ENCODE measurements at regions not wholly inside any gene's neighbourhood (a gene's known extent, or its start where the extent isn't known, plus 50 kb on each side); places are given as distances from the start of the nearest gene placed in this dataset.

GRCh38 chr5:109945723-109946480 lies 256.2 kb downstream of the MAN2A1 start (continued):
- no peak for TF ChIP-seq BRCA1 (IDR thresholded peaks at IDR 0.05; ENCODE audit: low read depth, low read length)
- TF ChIP-seq REST (IDR thresholded peaks at IDR 0.05; ENCODE audit: low read depth, low read length): no peak

- H4K20me1 ChIP-seq (ENCODE audit: control insufficient read depth, insufficient read depth): no peaks in the 10 kb centered on the region
- intact Hi-C loops (cut with micrococcal nuclease; ENCODE audit: unreplicated experiment): no loop called here
- H3K4me1 ChIP-seq (ENCODE audit: control insufficient read depth, insufficient read depth, low read length): no peaks in the 10 kb centered on the region
- no peaks in the 10 kb centered on the region for H3K9me3 ChIP-seq (replicated peaks; ENCODE audit: control insufficient read depth, insufficient read depth, low read length)
- ChIA-PET POLR2A (no interaction called here), RAD21 (ENCODE audit: unreplicated experiment) (no interaction called here), CTCF (no interaction called here), SMC1A (ENCODE audit: uncharacterized antibody, unreplicated experiment) (no interaction called here)
- DNase-seq (ENCODE audit: low read depth, low spot score) (no peak), FAIRE-seq (no peak), ATAC-seq (no peak)
- in situ Hi-C loops (cut with MboI): no loop called here
- H3K36me3 ChIP-seq (ENCODE audit: control insufficient read depth in 2 of 2, insufficient read depth in 2 of 2, low read length in 1 of 2): no peaks in the 10 kb centered on the region
- H3K9ac ChIP-seq (ENCODE audit: control insufficient read depth, insufficient read depth, low read length): no peak overlapping the region
- no peaks in the 10 kb centered on the region for H3K79me2 ChIP-seq (ENCODE audit: control insufficient read depth, insufficient read depth, low read length)
- WGBS (ENCODE audit: insufficient coverage, insufficient replicate concordance, low lambda C conversion rate, missing lambda C conversion rate): 2% methylated on average over 4 of the region's 4 CpGs
- BruUV-seq (replicated peaks): no TSS peak
- H3K4me2 ChIP-seq (ENCODE audit: control insufficient read depth, insufficient read depth): no peak overlapping the region
- peaks cover 0 to 1% of the 10 kb centered on the region in 2 experiments; a peak in 1 of 4 replicates for H3K27me3 ChIP-seq (replicated peaks in 1 of 2; ENCODE audit: control insufficient read depth in 2 of 2, insufficient read depth in 2 of 2, low read length in 1 of 2)
- H3K4me3 ChIP-seq: no peak overlapping the region
- TF ChIP-seq STAT1 (conservative IDR thresholded peaks at IDR 0.05) (no peak), JUND (IDR thresholded peaks at IDR 0.05; ENCODE audit: low read depth, low read length) (no peak), RUNX3 (IDR thresholded peaks at IDR 0.05; ENCODE audit: low read length) (no peak), PBX3 (IDR thresholded peaks at IDR 0.05; ENCODE audit: insufficient replicate concordance, low read depth, low read length) (no peak), CEBPZ (IDR thresholded peaks at IDR 0.05; ENCODE audit: low read depth, low read length) (no peak), TCF7 (IDR thresholded peaks at IDR 0.05; ENCODE audit: borderline replicate concordance) (no peak), SREBF1 (IDR thresholded peaks at IDR 0.05; ENCODE audit: low read length) (no peak)
- no peak overlapping the region for H2AFZ ChIP-seq (ENCODE audit: control insufficient read depth, low read depth, low read length)
- H3K27ac ChIP-seq (ENCODE audit: control insufficient read depth, insufficient read depth): no peak overlapping the region
These were observed 256.9 kb downstream of the MAN2A1 start for GRCh38 chr5:109946610-109947009.

Data from GM12878 (cell line).